HG03442 (cell line): ENCODE measurements at regions not wholly inside any gene's neighbourhood (a gene's known extent, or its start where the extent isn't known, plus 50 kb on each side); places are given as distances from the start of the nearest gene placed in this dataset.
A peak's percentile ranks its signal among the peaks of the same experiment; 100 is the strongest.
"Not testable (repeated sequence)": the region's sequence is repeated elsewhere in the genome, so short reads cannot be mapped to it uniquely, and the experiment has no call there.

Experiments used
- ATAC-seq: cut with Tn5 transposase; IDR thresholded peaks from one replicate; pipeline ENCODE4 v1.9.1; 2021; ENCODE audit warnings: mild to moderate bottlenecking, moderate library complexity; ENCODE audit not compliant: unreplicated experiment

DNA sequence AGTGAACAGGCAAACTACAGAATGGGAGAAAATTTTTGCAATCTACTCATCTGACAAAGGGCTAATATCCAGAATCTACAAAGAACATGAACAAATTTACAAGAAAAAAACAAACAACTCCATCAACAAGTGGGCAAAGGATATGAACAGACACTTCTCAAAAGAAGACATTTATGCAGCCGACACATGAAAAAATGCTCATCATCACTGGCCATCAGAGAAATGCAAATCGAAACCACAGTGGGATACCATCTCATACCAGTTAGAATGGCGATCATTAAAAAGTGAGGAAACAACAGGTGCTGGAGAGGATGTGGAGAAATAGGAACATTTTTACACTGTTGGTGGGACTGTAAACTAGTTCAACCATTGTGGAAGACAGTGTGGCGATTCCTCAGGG lies 167.8 kb upstream of the PWP1 start:
- ATAC-seq: not testable (repeated sequence)

- ATAC-seq: no peak
Observed at GRCh38 chr12:107518868-107519267, 166.7 kb upstream of the PWP1 start.

DNA sequence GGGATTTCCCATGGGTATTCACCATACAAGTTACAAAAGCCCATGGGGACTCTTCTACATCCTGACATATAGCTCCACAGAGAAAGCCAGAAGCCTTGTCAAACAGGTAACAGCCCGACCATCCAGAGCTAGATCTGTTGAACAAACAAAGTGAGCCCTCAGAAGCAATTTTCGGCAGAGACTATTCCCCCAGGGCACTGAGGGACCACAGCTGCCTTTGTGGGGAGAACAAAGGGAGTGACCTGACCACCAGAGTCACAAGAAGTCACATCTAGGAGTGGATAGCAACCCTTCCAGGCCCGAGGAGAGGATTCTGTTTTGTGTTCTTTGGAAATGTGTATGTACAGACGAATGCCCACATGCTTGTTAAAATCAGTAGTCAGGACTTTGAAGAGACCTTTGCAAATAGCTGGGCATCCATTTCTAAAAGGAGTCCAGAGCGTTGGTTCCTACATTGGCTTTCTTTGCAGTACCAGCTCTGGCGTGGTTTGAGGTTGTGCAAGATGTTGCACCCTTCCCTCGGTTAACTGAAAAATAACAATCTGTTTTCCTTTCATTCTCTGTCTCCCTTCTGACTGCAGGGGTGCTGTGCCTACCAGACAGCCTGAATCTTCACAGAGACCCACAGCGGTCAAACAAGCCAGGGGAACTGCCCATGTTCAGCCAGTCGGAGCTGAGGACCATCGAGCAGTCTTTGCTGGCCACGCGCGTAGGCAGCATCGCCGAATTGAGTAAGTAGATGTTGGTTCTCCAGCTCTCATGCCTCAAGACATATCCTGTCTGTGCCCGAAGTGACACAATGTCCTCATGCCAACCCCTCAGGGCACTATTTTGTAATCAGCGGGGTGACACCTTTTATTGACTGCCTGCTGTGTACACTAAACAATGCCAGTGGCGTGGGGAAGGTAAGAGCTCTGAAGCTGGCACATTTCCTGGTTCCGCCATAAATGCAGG lies 165.4 kb upstream of the PWP1 start:
- ATAC-seq: no peak

DNA sequence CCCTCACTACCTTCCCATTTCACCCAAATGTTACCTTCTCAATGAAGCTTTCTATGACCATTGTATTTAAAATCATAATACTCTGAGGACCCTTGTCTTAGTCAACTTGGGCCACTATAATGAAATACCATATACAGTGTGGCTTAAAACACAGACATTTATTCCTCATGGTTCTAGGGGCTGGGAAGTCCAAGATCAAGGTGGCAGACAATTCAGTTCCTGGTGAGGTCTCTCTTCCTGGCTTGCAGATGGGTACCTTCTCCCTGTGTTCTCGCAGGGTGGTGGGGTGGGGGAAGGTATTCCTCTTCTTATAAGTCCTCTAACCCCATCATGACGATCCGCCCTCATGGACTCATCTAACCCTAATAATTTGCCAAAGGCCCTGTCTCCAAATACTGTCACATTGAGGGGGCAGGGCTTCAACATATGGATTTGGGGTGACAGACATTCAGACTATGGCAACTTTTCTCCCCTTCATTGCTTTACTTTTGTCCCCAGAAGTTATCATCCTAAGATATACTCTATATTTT lies 163.7 kb upstream of the PWP1 start:
- no peak for ATAC-seq

DNA sequence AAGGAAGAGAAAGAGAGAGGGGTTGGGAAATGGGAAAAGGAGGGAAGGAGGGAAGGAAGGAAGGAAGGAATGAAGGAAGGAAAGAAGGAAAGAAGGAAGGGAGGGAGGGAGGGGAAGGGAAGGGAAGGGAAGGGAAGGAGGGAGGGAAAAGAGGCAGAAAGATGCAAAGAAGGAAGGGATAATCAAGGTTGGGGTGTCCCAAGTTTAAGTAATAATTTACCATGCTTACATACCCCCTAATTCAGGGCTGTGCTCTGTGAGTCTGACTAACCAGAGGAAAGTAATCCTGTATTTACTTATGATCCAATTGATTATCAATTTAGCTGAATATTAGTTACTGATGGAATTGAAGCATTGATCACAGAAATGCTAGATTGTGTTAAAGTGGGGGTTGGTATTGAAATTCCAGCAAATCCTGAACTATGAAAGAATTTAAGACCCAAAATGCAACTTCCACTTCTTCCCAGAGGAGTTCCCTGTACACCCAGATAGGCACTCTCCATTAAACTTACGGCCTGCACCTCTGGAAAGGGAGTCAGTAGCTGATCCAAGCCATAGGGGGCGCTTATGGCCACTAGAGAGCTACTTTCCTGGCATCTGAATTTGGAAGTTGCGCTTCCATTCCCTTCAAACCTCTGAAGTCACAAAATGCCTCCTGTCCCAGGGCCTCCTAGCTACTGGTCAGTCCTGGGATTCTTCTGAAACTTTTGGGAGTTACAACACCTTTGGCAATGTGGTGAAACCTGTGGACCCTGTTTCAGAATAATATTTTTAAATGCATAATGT lies 162.7 kb upstream of the PWP1 start:
- ATAC-seq: no peak

DNA sequence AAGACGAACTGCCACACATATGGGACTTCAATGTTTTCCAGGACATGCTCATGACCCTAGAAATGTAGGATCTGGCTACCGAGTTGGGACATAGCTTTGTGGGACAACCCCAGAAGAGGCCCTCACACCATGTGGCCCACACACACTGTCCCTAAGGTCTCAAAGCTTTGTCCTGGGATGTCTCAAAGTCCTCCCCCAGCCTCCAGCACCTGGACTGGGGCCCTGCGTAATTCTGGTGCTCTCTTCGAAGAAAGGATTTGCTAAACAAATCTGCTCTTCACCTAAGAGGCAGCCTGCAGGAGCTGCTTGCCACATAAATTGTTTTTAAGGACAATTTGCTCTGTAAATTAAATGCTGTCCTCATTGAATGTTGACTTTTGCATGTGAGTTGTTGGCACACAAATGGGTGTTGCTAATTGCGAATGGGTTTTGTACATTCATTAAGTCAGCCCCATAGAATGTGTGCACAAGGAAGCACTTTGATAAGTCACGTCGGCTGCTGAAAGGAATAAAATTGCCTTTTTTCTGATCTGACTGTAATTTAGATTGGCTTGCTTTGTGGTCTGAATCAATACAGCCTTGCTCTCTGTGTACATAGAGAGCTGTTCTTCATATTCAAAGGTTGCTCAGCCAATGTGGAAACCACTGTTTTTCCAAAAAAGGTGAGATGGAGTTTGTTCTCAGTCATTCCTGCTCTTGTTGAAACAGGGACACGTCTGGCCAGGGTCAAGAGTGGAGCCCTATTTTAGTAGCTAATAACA lies 161.6 kb upstream of the PWP1 start:
- no peak for ATAC-seq

DNA sequence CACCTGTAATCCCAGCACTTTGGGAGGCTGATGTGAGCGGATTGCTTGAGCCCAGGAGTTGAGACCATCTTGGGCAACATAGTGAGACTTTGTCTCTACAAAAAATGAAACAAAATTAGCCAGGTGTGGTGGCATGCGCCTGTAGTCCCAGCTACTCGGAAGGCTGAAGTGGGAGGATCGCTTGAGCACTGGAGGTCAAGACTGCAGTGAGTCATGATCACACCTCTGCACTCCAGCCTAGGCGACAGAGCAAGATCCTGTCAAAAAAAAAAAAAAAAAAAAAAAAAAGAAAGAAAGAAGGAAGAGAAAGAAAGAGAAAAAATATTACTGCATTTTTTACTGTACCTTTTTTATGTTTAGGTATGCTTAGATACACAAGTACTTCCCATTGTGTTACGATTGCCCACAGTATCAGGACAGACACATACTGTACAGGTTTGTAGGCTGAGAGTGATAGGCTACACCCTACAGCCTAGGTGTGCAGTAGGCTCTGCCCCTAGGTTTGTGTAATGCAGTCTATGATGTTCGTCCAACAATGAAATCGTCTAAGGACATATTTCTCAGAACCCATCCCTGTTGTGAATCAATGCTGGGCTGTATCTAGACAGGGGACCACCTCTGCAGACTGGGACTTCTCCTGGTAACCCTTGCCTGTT lies 160.4 kb upstream of the PWP1 start:
- ATAC-seq: no peak

DNA sequence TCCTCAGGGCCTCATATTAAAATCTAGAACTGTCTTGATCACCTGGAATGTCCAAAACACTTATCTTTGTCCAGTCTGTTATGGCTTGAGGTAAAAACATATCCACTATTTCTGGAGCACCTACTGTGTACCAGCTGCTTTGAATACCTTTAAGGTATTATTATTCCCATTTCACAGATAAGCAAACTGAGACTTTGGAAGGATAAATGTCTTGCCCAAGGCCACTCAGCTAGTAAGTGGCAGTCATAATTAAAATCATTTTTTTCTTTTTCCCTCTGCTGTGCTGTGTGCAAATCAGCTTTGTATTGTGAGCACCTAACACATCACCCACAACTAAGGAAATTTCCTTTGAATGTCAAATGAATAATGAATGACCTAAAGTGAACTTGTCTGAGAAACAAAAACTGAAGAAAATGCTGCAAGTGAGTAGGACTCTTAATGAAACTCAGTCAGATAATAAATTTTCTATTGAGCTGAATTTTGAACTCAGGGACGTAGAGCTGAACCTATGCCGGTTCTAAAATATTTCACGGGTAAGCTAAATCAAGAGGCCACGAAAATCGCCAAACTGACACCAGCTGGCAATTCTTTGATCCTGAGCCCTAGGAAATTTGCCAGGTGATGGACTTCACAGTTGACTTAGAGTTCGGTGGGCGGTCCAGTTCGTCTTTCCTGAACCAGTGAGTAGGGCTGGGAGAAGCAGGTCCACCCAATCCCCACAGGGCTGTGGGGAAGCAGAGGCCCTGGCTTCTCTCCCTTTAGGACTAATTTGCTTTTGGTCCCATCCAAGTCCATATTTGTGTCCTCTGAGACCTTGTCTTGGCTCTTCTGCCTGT lies 159.7 kb upstream of the PWP1 start:
- no peak for ATAC-seq

- no peak for ATAC-seq
Observed at GRCh38 chr12:107526555-107527180, 158.9 kb upstream of the PWP1 start.

- ATAC-seq: no peak
Observed at GRCh38 chr12:107528731-107529365, 156.8 kb upstream of the PWP1 start.

GRCh38 chr12:107529991-107530390 lies 155.6 kb upstream of the PWP1 start:
- ATAC-seq: no peak

DNA sequence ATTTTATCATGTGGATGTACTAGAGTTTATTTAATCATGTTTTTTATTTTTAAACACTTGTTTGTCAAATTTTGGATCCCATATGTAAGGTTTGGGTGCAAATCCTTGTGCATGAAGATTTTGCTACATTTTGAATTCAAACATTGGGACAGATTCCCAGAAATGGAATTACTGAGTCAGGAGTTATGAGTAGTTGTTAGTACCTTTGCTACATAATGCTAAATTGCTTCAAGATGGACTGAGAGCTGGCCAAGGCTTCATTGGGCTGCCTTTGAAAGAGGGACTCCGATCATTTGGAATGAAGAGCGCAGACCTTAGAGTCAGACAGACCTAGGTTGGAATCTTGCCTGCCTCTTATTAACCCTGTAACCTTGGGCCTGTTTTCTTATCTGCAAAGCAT lies 154.9 kb upstream of the PWP1 start:
- ATAC-seq: no peak

DNA sequence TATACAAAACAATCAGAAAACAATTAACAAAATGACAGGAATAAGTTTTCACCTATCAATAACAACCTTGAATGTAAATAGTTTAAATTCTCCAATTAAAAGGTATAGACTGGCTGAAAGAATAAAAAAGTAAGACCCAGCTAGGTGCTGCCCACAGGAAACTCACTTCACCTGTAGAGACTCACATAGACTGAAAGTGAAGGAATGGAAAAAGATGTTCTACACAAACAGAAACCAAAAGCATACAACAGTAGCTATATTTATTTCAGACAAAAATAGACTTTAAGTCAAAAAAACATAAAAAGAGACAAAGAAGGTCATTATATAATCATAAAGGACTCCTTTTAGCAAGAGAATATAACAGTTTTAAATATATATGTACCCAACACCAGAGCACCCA lies 152.4 kb upstream of the PWP1 start:
- ATAC-seq: peak; percentile 71

GRCh38 chr12:107536613-107537012 lies 149.0 kb upstream of the PWP1 start:
- ATAC-seq: no peak

GRCh38 chr12:107537464-107538119 lies 148.0 kb upstream of the PWP1 start:
- no peak for ATAC-seq

DNA sequence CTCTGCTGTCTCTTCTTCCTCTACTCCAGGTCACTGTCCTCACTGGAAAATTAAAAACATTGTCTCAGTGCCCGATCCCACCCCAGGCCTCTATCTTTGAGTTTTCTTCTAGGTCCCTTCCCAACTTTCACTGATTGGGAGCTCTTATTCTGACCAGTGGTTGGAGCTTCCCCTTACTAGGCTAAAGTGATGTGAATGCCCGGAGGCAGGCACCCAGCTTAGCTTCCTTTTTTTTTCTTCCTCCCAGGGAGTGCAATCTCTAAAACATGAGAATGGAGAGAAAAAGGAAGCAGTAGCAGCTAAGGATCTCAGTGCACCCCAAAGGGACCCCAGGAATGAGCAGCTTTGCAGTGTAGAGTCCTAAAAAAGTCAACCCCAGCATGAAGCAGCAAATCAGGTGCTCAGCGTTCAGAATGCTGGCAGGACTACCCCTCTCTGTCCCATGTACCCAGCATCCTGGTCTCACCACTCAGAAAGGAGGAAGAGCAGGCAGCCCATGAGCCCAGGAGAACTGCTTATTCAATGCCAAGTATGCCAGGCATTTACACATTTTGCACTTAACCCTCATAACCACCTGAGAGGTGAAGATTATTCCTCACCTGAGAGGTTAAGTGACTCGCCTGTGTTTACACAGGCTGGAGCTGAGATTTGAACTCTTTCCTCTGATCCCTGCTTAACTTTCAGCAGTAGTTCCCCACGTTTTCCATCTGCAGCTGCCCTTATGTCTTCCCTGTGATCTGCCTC lies 146.2 kb upstream of the PWP1 start:
- no peak for ATAC-seq

DNA sequence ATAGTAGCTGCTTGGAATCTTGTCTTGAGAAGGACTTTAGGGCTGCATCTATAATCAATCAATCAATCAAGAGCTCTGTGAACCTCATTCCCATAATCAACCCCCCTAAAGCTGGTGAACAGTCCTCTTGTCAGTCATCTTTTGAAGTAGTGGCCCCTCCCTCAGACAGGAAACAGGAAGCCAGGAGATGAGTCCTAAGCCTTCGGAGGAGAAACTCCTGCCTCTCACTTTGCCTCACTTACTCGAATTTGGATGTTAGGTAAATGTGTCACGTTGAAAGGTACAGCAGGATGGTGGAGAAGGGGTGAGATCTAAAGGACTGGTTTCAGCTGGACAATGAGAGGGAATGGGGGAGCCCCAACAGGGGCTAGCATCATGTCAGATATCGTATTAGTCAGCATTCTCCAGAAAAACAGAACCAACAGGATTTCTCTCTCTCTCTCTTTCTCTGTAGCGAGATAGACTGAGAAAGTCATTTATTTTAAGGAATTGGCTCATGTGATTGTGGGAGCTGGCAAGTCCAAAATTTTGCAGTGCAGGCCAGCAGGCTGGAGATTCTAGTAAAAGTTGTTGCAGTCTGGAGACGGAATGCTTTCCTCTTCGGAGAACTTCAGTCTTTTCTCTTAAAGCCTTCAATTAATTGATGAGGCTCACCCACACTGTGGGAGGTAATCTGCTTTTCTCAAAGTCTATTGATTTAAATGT lies 144.4 kb upstream of the PWP1 start:
- ATAC-seq: no peak
